Endothelial cell of umbilical vein (primary cell): ENCODE measurements at regions not wholly inside any gene's neighbourhood (a gene's known extent, or its start where the extent isn't known, plus 50 kb on each side); places are given as distances from the start of the nearest gene placed in this dataset.

Source experiments
- BruUV-seq: library from RNA; stranded (reverse); fragments of 400-500 nt; replicated peaks from 2 replicates; lab custom pipeline; 2021; lab: Mats Ljungman, UMichigan
- CTCF ChIA-PET: fragments of 300-600, 350-600 bp; sonication (Branson Sonifier 250); formaldehyde crosslinking; loops from one replicate; lab custom pipeline; 2021; ENCODE audit warnings: antibody characterized with exemption, inconsistent platforms; lab: Charles Lee
- POLR2A ChIA-PET: fragments of 300-600, 350-600 bp; sonication (Branson Sonifier 250); formaldehyde crosslinking; loops from one replicate; lab custom pipeline; 2021; ENCODE audit warnings: antibody characterized with exemption, inconsistent platforms; lab: Charles Lee
- DNase-seq: peaks from one replicate; pipeline ENCODE4 v3.0.0-alpha.2; 2011; ENCODE audit warnings: low read depth, low spot score
- FAIRE-seq: peaks from 2 replicates; lab custom pipeline; 2011; peaks lifted over from hg19 to GRCh38; lab: Jason Lieb, UNC
- H2AFZ ChIP-seq: 2 replicates; pipeline ENCODE4 v1.6.0; 2012; ENCODE audit warnings: low read depth, low read length, control low read depth, inconsistent platforms
- H3K27ac ChIP-seq: 2 replicates; pipeline ENCODE4 v1.5.1; 2011; ENCODE audit warnings: low read depth, mild to moderate bottlenecking, control low read depth, low read length, moderate library complexity; ENCODE audit not compliant: insufficient read depth
- H3K27me3 ChIP-seq, 2 experiments: 2 replicates each; pipeline versions ENCODE4 v1.6.0 to v1.6.1; 2011; ENCODE audit warnings: low read length in 2 of 2, mixed read lengths in 1 of 2; ENCODE audit not compliant: control insufficient read depth in 2 of 2, insufficient read depth in 2 of 2
- H3K36me3 ChIP-seq, 2 experiments: 2 replicates in 1 of 2; 3 replicates in 1 of 2; pipeline ENCODE4 v1.5.1; 2011; ENCODE audit warnings: low read length in 2 of 2, mild to moderate bottlenecking in 1 of 2, moderate library complexity in 1 of 2; ENCODE audit not compliant: control insufficient read depth in 2 of 2, insufficient read depth in 2 of 2; ENCODE audit errors: extremely low read depth in 1 of 2
- H3K4me1 ChIP-seq: 3 replicates; pipeline ENCODE4 v1.5.1; 2011; ENCODE audit warnings: mild to moderate bottlenecking, low read length; ENCODE audit not compliant: control insufficient read depth, insufficient read depth; ENCODE audit errors: extremely low read depth
- H3K4me2 ChIP-seq: 2 replicates; pipeline ENCODE4 v1.6.1; 2011; ENCODE audit warnings: low read length, control low read depth, mixed read lengths; ENCODE audit not compliant: insufficient read depth
- H3K4me3 ChIP-seq, 3 experiments: fragments of 200-600 bp in 1 of 3; sonication (generic), shearing (Covaris generic) in 1 of 3; replicated peaks in 1 of 3; 2 replicates each; pipeline ENCODE4 v1.5.1; 2011 to 2016; ENCODE audit warnings: control low read depth in 3 of 3, low read length in 3 of 3, mild to moderate bottlenecking in 2 of 3, inconsistent platforms in 1 of 3, low read depth in 1 of 3, moderate library complexity in 1 of 3; ENCODE audit not compliant: insufficient read depth in 1 of 3
- H3K79me2 ChIP-seq: 2 replicates; pipeline ENCODE4 v1.6.0; 2012; ENCODE audit warnings: low read length, inconsistent platforms; ENCODE audit not compliant: control insufficient read depth, insufficient read depth
- H3K9ac ChIP-seq: replicated peaks from 2 replicates; pipeline ENCODE3; 2011; ENCODE audit warnings: low read length, control low read depth; ENCODE audit not compliant: insufficient read depth; ENCODE audit errors: extremely low read depth
- H3K9me1 ChIP-seq: replicated peaks from 3 replicates; pipeline ENCODE4 v1.6.0; 2011; ENCODE audit warnings: mild to moderate bottlenecking, low read length; ENCODE audit not compliant: control insufficient read depth, insufficient read depth; ENCODE audit errors: extremely low read depth
- H3K9me3 ChIP-seq: replicated peaks from 2 replicates; pipeline ENCODE4 v1.5.1; 2012; ENCODE audit warnings: low read length, inconsistent platforms; ENCODE audit not compliant: control insufficient read depth, insufficient read depth
- H4K20me1 ChIP-seq: replicated peaks from 2 replicates; pipeline ENCODE3; 2011; ENCODE audit warnings: mild to moderate bottlenecking, low read length; ENCODE audit not compliant: control insufficient read depth, insufficient read depth; ENCODE audit errors: extremely low read depth
- EZH2 ChIP-seq: IDR thresholded peaks from 2 replicates; pipeline ENCODE4 v1.6.1; 2012; ENCODE audit warnings: borderline replicate concordance, low read depth, mild to moderate bottlenecking, moderate library complexity, low read length, inconsistent platforms; ENCODE audit not compliant: severe bottlenecking
- FOS ChIP-seq: IDR thresholded peaks from 2 replicates; pipeline ENCODE4 v1.6.1; 2011; ENCODE audit warnings: mild to moderate bottlenecking, low read length, moderate library complexity, borderline replicate concordance; ENCODE audit not compliant: insufficient read depth
- GATA2 ChIP-seq: IDR thresholded peaks from 2 replicates; pipeline ENCODE4 v1.7.0; 2011; ENCODE audit warnings: low read depth, mild to moderate bottlenecking, moderate library complexity, mixed read lengths, low read length; ENCODE audit not compliant: insufficient read length, insufficient read depth
- JUN ChIP-seq: IDR thresholded peaks from 2 replicates; pipeline ENCODE4 v1.6.1; 2011; ENCODE audit warnings: borderline replicate concordance, low read depth; ENCODE audit not compliant: insufficient read length, insufficient read depth
- MAX ChIP-seq: IDR thresholded peaks from 2 replicates; pipeline ENCODE4 v1.6.1; 2011; ENCODE audit not compliant: insufficient read depth, insufficient read length
- MYC ChIP-seq: IDR thresholded peaks from one replicate; pipeline ENCODE4 v1.6.1; 2011; ENCODE audit warnings: mild to moderate bottlenecking, low read depth, low read length
- POLR2A ChIP-seq: IDR thresholded peaks from 2 replicates; pipeline ENCODE4 v1.6.1; 2012; ENCODE audit warnings: low read depth, mild to moderate bottlenecking, control low read depth, low read length
- POLR2AphosphoS5 ChIP-seq: IDR thresholded peaks from 2 replicates; pipeline ENCODE4 v1.6.1; 2012; ENCODE audit warnings: low read depth, mild to moderate bottlenecking, control low read depth, low read length, moderate library complexity; ENCODE audit not compliant: insufficient read depth
- dilution Hi-C: fragments of 300-500 bp; cut with MboI; formaldehyde crosslinking; loops from one replicate; pipeline ENCODE4 v1.15.0; 2019; ENCODE audit warnings: low sequenced_read_pairs; ENCODE audit not compliant: extremely low pct_ligation_motif_present
- intact Hi-C: fragments of 100-400 bp; cut with micrococcal nuclease; formaldehyde crosslinking; loops from one replicate; pipeline ENCODE4 v1.10.0; 2022
- TF ChIP-seq, protein P1 (sequence below), 2 donors: IDR thresholded peaks; 1 replicate in 1 of 2; 2 replicates in 1 of 2; pipeline ENCODE4 v1.5.1; 2011; ENCODE audit warnings: low read length in 2 of 2, mild to moderate bottlenecking in 2 of 2, moderate library complexity in 2 of 2, control low read depth in 1 of 2, inconsistent platforms in 1 of 2, low read depth in 1 of 2; ENCODE audit not compliant: insufficient read depth in 1 of 2; ENCODE audit errors: extremely low read depth in 1 of 2

GRCh38 chr17:77756846-77757560, 201.5 kb upstream of the TNRC6C start:
- H2AFZ ChIP-seq = no peak overlapping the region
- ChIA-PET CTCF (interaction anchor here (0.7 to 0.9 kb wide), 2 partner anchors 256 to 263 kb away, joined by 3 read pairs; no protein-coding TSS in a partner anchor), POLR2A (no interaction called here)

More at GRCh38 chr17:77756846-77757560, 201.5 kb upstream of the TNRC6C start:
- Histone ChIP-seq H3K79me2 (no peaks in the 10 kb centered on the region), H3K36me3 (no peaks in the 10 kb centered on the region), H3K9me3 (no peaks in the 10 kb centered on the region), H3K9me1 (no peaks in the 10 kb centered on the region), H3K27ac (no peak overlapping the region), H3K4me3 (no peak overlapping the region), H3K4me1 (no peaks in the 10 kb centered on the region), H3K27me3 (no peaks in the 10 kb centered on the region), H4K20me1 (no peaks in the 10 kb centered on the region), H3K4me2 (no peak overlapping the region), H3K9ac (no peak overlapping the region)
- FAIRE-seq (no peak), DNase-seq (no peak)
- no peak for TF ChIP-seq MYC
- TF ChIP-seq POLR2AphosphoS5 = no peak
- no peak for TF ChIP-seq EZH2
- TF ChIP-seq, protein P1, sequence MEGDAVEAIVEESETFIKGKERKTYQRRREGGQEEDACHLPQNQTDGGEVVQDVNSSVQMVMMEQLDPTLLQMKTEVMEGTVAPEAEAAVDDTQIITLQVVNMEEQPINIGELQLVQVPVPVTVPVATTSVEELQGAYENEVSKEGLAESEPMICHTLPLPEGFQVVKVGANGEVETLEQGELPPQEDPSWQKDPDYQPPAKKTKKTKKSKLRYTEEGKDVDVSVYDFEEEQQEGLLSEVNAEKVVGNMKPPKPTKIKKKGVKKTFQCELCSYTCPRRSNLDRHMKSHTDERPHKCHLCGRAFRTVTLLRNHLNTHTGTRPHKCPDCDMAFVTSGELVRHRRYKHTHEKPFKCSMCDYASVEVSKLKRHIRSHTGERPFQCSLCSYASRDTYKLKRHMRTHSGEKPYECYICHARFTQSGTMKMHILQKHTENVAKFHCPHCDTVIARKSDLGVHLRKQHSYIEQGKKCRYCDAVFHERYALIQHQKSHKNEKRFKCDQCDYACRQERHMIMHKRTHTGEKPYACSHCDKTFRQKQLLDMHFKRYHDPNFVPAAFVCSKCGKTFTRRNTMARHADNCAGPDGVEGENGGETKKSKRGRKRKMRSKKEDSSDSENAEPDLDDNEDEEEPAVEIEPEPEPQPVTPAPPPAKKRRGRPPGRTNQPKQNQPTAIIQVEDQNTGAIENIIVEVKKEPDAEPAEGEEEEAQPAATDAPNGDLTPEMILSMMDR (IDR thresholded peaks at IDR 0.05; ENCODE audit: extremely low read depth in 1 of 2, insufficient read depth in 1 of 2, low read depth in 1 of 2, low read length in 2 of 2) = no peak
- no peak for TF ChIP-seq JUN
- no peak for TF ChIP-seq POLR2A
- TF ChIP-seq GATA2 = no peak
- TF ChIP-seq FOS = no peak
- no peak for TF ChIP-seq MAX
- intact Hi-C loops (no loop called here), dilution Hi-C loops (no loop called here)
- BruUV-seq = no TSS peak
